ENCODE measurements at regions not wholly inside any gene's neighbourhood (a gene's known extent, or its start where the extent isn't known, plus 50 kb on each side); places are given as distances from the start of the nearest gene placed in this dataset.

DNA sequence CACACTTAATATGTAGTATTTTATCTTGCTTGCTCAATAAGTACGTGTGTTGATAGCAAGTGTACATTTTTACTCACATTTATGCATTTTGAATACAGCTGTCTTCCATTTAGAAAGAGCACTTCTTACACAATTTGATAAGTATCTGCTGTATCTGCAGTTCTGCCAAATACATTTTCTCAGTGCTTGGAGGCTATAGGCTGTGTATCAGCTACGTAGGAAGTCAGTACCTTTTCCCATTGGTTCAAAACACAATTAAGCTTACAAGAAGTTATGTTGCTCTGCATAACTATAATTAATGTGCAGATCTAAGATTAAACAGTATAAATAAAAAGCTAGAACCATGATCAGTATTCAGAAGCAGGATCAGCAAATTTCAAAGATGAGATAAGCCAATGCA is 503.6 kb upstream of the SMIM21 start:
- Histone ChIP-seq H3K27ac (ENCODE audit: low read depth, low read length, poor library complexity, severe bottlenecking) (no peak overlapping the region), H4K20me1 (ENCODE audit: insufficient read depth, low read length) (no peaks in the 10 kb centered on the region), H3K9me2 (ENCODE audit: insufficient read depth, low read length) (no peaks in the 10 kb centered on the region), H3K4me2 (ENCODE audit: low read length) (no peak overlapping the region), H3K4me1 (ENCODE audit: insufficient read depth, low read length, poor library complexity, severe bottlenecking) (no peaks in the 10 kb centered on the region), H3K79me2 (ENCODE audit: insufficient read depth, low read depth, low read length) (no peaks in the 10 kb centered on the region), H2AFZ (ENCODE audit: low read length) (no peak overlapping the region), H3K9me3 (ENCODE audit: low read length) (no peaks in the 10 kb centered on the region), H3K4me3 (ENCODE audit: low read depth, low read length, poor library complexity, severe bottlenecking) (no peak overlapping the region), H3K36me3 (ENCODE audit: insufficient read depth, low read length) (no peaks in the 10 kb centered on the region)
- ChIA-PET POLR2A (no interaction called here), CTCF (ENCODE audit: unreplicated experiment) (no interaction called here)
- no peak for DNase-seq (ENCODE audit: low spot score)
- TF ChIP-seq EZH2phosphoT487 (IDR thresholded peaks at IDR 0.05; ENCODE audit: borderline replicate concordance, low read depth, low read length): no peak
- TF ChIP-seq, protein P1, sequence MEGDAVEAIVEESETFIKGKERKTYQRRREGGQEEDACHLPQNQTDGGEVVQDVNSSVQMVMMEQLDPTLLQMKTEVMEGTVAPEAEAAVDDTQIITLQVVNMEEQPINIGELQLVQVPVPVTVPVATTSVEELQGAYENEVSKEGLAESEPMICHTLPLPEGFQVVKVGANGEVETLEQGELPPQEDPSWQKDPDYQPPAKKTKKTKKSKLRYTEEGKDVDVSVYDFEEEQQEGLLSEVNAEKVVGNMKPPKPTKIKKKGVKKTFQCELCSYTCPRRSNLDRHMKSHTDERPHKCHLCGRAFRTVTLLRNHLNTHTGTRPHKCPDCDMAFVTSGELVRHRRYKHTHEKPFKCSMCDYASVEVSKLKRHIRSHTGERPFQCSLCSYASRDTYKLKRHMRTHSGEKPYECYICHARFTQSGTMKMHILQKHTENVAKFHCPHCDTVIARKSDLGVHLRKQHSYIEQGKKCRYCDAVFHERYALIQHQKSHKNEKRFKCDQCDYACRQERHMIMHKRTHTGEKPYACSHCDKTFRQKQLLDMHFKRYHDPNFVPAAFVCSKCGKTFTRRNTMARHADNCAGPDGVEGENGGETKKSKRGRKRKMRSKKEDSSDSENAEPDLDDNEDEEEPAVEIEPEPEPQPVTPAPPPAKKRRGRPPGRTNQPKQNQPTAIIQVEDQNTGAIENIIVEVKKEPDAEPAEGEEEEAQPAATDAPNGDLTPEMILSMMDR (conservative IDR thresholded peaks at IDR 0.05; ENCODE audit: low read length): no peak
- intact Hi-C loops (cut with micrococcal nuclease; ENCODE audit: unreplicated experiment): no loop called here
- BruUV-seq (replicated peaks): no TSS peak

DNA sequence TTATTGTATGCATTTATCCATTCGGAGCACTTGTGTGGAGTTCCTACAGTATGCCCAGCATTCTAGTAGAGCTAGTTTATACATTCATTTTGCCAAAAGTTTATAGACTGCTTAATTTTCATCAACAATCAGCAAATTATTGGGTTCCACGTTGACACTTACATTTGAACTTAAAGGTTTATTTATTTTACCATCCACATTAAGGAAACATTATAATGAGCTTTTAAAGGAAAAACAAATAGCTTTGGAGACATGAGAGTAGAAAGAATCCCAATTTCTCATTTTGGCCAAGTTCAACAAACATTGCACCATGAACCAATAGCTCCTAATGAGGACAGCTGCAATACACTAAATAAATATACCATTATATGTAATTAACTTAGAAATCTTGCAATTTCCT is 501.2 kb upstream of the SMIM21 start:
- no peaks in the 10 kb centered on the region for H4K20me1 ChIP-seq (ENCODE audit: insufficient read depth, low read length)
- no peaks in the 10 kb centered on the region for H3K9me3 ChIP-seq (ENCODE audit: low read length)
- no peak overlapping the region for H3K4me3 ChIP-seq (ENCODE audit: low read depth, low read length, poor library complexity, severe bottlenecking)
- H3K27ac ChIP-seq (ENCODE audit: low read depth, low read length, poor library complexity, severe bottlenecking): no peak overlapping the region
- H3K4me1 ChIP-seq (ENCODE audit: insufficient read depth, low read length, poor library complexity, severe bottlenecking): no peaks in the 10 kb centered on the region
- no peak overlapping the region for H3K4me2 ChIP-seq (ENCODE audit: low read length)
- no peak for TF ChIP-seq EZH2phosphoT487 (IDR thresholded peaks at IDR 0.05; ENCODE audit: borderline replicate concordance, low read depth, low read length)
- TF ChIP-seq, protein P1 (conservative IDR thresholded peaks at IDR 0.05; ENCODE audit: low read length): no peak
- H3K9me2 ChIP-seq (ENCODE audit: insufficient read depth, low read length): no peaks in the 10 kb centered on the region
- H2AFZ ChIP-seq (ENCODE audit: low read length): no peak overlapping the region
- BruUV-seq (replicated peaks): no TSS peak
- H3K36me3 ChIP-seq (ENCODE audit: insufficient read depth, low read length): no peaks in the 10 kb centered on the region
- intact Hi-C loops (cut with micrococcal nuclease; ENCODE audit: unreplicated experiment): no loop called here
- H3K79me2 ChIP-seq (ENCODE audit: insufficient read depth, low read depth, low read length): no peaks in the 10 kb centered on the region
- no peak for DNase-seq (ENCODE audit: low spot score)
- POLR2A ChIA-PET: interaction anchor here (0.8 kb wide), 1 partner anchor 506 kb away, joined by 4 read pairs; no protein-coding TSS in a partner anchor
- CTCF ChIA-PET (ENCODE audit: unreplicated experiment): no interaction called here

DNA sequence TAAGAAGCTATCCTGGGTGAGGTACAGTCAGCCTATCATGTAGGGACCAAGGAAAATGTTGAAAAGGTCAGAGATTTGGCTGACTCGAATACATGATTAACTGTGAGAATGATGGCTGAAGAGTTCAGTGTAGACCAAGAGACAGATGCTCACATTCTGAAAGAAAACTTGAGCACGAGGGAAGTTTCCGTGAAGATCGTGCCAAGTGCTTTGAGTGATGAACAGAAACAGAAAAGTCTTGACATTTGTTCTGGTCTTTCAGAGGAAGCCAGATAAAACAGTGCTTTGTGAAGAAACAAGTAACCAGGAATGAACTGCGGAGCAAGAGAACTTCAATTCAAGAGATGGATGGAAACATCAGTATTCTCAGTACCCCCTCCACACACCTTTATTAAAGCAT is 500.3 kb upstream of the SMIM21 start:
- CTCF ChIA-PET (ENCODE audit: unreplicated experiment): no interaction called here
- DNase-seq (ENCODE audit: low spot score): no peak
- no peaks in the 10 kb centered on the region for H4K20me1 ChIP-seq (ENCODE audit: insufficient read depth, low read length)
- H3K4me3 ChIP-seq (ENCODE audit: low read depth, low read length, poor library complexity, severe bottlenecking): no peak overlapping the region
- POLR2A ChIA-PET: no interaction called here
- BruUV-seq (replicated peaks): no TSS peak
- no peaks in the 10 kb centered on the region for H3K9me3 ChIP-seq (ENCODE audit: low read length)
- no peaks in the 10 kb centered on the region for H3K79me2 ChIP-seq (ENCODE audit: insufficient read depth, low read depth, low read length)
- H2AFZ ChIP-seq (ENCODE audit: low read length): no peak overlapping the region
- H3K4me1 ChIP-seq (ENCODE audit: insufficient read depth, low read length, poor library complexity, severe bottlenecking): no peaks in the 10 kb centered on the region
- H3K9me2 ChIP-seq (ENCODE audit: insufficient read depth, low read length): no peaks in the 10 kb centered on the region
- intact Hi-C loops (cut with micrococcal nuclease; ENCODE audit: unreplicated experiment): no loop called here
- no peak overlapping the region for H3K4me2 ChIP-seq (ENCODE audit: low read length)
- H3K36me3 ChIP-seq (ENCODE audit: insufficient read depth, low read length): no peaks in the 10 kb centered on the region
- TF ChIP-seq EZH2phosphoT487 (IDR thresholded peaks at IDR 0.05; ENCODE audit: borderline replicate concordance, low read depth, low read length): no peak
- TF ChIP-seq, protein P1 (conservative IDR thresholded peaks at IDR 0.05; ENCODE audit: low read length): no peak
- H3K27ac ChIP-seq (ENCODE audit: low read depth, low read length, poor library complexity, severe bottlenecking): no peak overlapping the region
